ENCODE measurements at regions not wholly inside any gene's neighbourhood (a gene's known extent, or its start where the extent isn't known, plus 50 kb on each side); places are given as distances from the start of the nearest gene placed in this dataset.
"Not testable (repeated sequence)": the region's sequence is repeated elsewhere in the genome, so short reads cannot be mapped to it uniquely, and the experiment has no call there.

DNA sequence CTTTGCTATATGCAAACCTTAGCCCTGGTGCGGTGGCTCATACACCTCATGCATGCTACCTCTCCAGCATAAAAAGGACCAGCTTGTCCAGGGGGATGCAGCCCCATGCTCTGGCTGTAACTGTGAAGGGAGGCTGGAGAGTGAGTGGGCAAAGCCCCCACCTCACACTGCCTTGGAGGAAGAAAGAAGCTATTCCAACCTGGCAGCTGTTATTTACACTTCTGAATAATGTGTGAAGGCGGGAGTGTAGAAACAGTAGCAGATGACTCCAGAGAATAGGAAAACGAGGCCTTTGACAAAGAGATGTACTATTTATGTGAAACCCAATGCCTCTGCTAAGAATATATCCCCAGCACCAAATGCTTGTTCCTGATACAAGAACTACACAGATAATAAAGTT, 80.7 kb downstream of the MINAR1 start:
- TF ChIP-seq CTCF, EP300, POLR2AphosphoS5 (IDR thresholded peaks at IDR 0.05): not testable (repeated sequence)
